Spleen (tissue), 11 donors: ENCODE measurements at regions not wholly inside any gene's neighbourhood (a gene's known extent, or its start where the extent isn't known, plus 50 kb on each side); places are given as distances from the start of the nearest gene placed in this dataset.

Experiments used
- DNase-seq: peaks from one replicate; pipeline ENCODE4 v3.0.0-alpha.2; 2020
- H3K27ac ChIP-seq, 8 donors: fragments of 200-600 bp; sonication (generic) in 7 of 8; 1 replicate in 4 of 8; 2 replicates in 4 of 8; pipeline versions ENCODE4 v1.5.0 to v1.8.0; 2016 to 2021; ENCODE audit warnings: inconsistent platforms in 4 of 8, mild to moderate bottlenecking in 4 of 8, moderate library complexity in 1 of 8
- H3K27me3 ChIP-seq, 7 donors: fragments of 200-600 bp; sonication (generic) in 6 of 7; replicated peaks in 1 of 7; 1 replicate in 4 of 7; 2 replicates in 3 of 7; pipeline versions ENCODE4 v1.5.0 to v1.8.0; 2016 to 2021; ENCODE audit warnings: inconsistent platforms in 3 of 7, mild to moderate bottlenecking in 1 of 7
- H3K36me3 ChIP-seq, 6 donors: fragments of 200-600 bp; sonication (generic) in 5 of 6; 1 replicate in 4 of 6; 2 replicates in 2 of 6; pipeline versions ENCODE4 v1.5.0 to v1.8.0; 2016 to 2021; ENCODE audit warnings: inconsistent platforms in 2 of 6
- H3K4me1 ChIP-seq, 6 donors: fragments of 200-600 bp; sonication (generic) in 5 of 6; 1 replicate in 3 of 6; 2 replicates in 3 of 6; pipeline versions ENCODE4 v1.5.0 to v1.8.0; 2016 to 2021; ENCODE audit warnings: inconsistent platforms in 3 of 6
- H3K4me3 ChIP-seq, 8 donors: fragments of 200-600 bp; sonication (generic) in 7 of 8; 1 replicate in 4 of 8; 2 replicates in 4 of 8; pipeline versions ENCODE4 v1.5.0 to v1.8.0; 2016 to 2021; ENCODE audit warnings: inconsistent platforms in 4 of 8, mild to moderate bottlenecking in 4 of 8, moderate library complexity in 2 of 8
- H3K9me3 ChIP-seq, 8 donors: fragments of 200-600 bp; sonication (generic) in 7 of 8; 1 replicate in 4 of 8; 2 replicates in 4 of 8; pipeline versions ENCODE4 v1.5.0 to v1.8.0; 2016 to 2021; ENCODE audit warnings: inconsistent platforms in 4 of 8
- POLR2A ChIP-seq, 3 donors: fragments of 450-650 bp; IDR thresholded peaks; one replicate each; pipeline ENCODE4 v1.5.1; 2017; ENCODE audit warnings: antibody characterized with exemption in 3 of 3, mild to moderate bottlenecking in 1 of 3
- POLR2AphosphoS5 ChIP-seq, 3 donors: sonication (generic); formaldehyde crosslinking; IDR thresholded peaks; one replicate each; pipeline ENCODE4 v1.5.1; 2017; ENCODE audit warnings: antibody characterized with exemption in 3 of 3
- WGBS, 5 donors: extraction: QIAGEN DNeasy Blood & Tissue Kit in 3 of 5; methylation state at CpG; one replicate each; pipeline versions ENCODE4 v1.1.5 to v1.1.7; 2013 to 2018; 5-methylcytosine and 5-hydroxymethylcytosine counted together
- intact Hi-C: fragments of 100-400 bp; cut with DNase I; formaldehyde crosslinking; loops from one replicate; pipeline ENCODE4 v1.15.0; 2023; ENCODE audit warnings: low total_unique reads
- TF ChIP-seq, protein P1 (sequence below), 11 experiments: fragments of 200-600 bp in 7 of 11; fragments of 450-650 bp in 4 of 11; sonication (generic) in 4 of 11; IDR thresholded peaks in 8 of 11; conservative IDR thresholded peaks in 3 of 11; 1 replicate in 7 of 11; 2 replicates in 4 of 11; pipeline versions ENCODE4 v1.4.0 to v1.8.0; 2016 to 2021; ENCODE audit warnings: antibody characterized with exemption in 11 of 11, inconsistent platforms in 4 of 11, mild to moderate bottlenecking in 1 of 11
- donor health status: healthy with polysubstance abuse.
- donor health status: DM: no; HTN: no; CAD: no; lungs with moderate emphysema.
- donor health status: DM: no; HTN: no; CAD: no.
- donor health status: Bipolar disorder and iron deficiency.
- donor health status: healthy.
- donor health status: DM: no; HTN: no; CAD: no.
- donor health status: DM: yes; HTN: yes; CAD: no.

DNA sequence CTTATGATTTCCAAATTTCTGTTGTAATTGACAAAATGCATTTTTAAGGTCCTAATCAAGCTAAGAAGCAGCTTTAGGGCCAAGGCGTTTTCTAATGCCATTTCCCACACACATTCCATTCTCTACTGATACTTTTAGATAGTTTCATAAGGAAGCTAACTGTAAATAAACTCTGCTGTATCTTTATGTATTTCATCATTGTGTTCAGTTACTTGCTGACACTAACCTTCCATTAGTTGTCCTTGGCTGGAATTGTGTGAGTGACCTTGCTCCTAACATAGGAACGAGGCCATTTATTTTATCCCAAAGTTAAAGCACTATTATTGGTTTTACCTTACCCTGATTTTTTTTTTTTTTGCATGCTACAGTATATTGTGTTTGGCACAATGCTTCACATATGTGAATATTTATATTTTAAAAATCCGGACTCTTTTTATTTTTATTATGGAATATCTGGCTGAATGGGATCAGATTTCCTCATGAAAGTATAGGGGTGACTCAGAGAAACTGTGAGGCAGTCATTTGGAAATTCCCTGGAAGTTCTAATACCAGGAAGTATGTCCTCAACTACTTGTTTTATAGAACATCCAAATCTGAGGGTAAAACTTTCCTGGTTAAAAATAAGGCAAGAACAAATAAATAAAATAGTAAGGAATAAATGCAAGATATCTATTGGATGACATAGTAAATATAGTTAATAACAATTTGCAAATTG is 62.7 kb upstream of the SORBS2 start:
- Histone ChIP-seq H3K9me3 (no peaks in the 10 kb centered on the region), H3K4me3 (no peak overlapping the region), H3K4me1 (peaks cover 0 to 5% (median 0%) of the 10 kb centered on the region in 6 donors), H3K27ac (peak overlapping the region; percentile 33 to 68 (median 63)), H3K27me3 (no peaks in the 10 kb centered on the region), H3K36me3 (no peaks in the 10 kb centered on the region)
- WGBS, 5 donors, result 53 to 74% (median 70%) methylated on average over 3 of the region's 3 CpGs
- intact Hi-C loops, result no loop called here
- TF ChIP-seq, protein P1, sequence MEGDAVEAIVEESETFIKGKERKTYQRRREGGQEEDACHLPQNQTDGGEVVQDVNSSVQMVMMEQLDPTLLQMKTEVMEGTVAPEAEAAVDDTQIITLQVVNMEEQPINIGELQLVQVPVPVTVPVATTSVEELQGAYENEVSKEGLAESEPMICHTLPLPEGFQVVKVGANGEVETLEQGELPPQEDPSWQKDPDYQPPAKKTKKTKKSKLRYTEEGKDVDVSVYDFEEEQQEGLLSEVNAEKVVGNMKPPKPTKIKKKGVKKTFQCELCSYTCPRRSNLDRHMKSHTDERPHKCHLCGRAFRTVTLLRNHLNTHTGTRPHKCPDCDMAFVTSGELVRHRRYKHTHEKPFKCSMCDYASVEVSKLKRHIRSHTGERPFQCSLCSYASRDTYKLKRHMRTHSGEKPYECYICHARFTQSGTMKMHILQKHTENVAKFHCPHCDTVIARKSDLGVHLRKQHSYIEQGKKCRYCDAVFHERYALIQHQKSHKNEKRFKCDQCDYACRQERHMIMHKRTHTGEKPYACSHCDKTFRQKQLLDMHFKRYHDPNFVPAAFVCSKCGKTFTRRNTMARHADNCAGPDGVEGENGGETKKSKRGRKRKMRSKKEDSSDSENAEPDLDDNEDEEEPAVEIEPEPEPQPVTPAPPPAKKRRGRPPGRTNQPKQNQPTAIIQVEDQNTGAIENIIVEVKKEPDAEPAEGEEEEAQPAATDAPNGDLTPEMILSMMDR (IDR thresholded peaks at IDR 0.05 in 8 of 11, conservative IDR thresholded peaks at IDR 0.05 in 3 of 11), result no peak
- TF ChIP-seq POLR2AphosphoS5 (IDR thresholded peaks at IDR 0.05) (no peak), POLR2A (IDR thresholded peaks at IDR 0.05) (no peak)
- DNase-seq, result no peak

DNA sequence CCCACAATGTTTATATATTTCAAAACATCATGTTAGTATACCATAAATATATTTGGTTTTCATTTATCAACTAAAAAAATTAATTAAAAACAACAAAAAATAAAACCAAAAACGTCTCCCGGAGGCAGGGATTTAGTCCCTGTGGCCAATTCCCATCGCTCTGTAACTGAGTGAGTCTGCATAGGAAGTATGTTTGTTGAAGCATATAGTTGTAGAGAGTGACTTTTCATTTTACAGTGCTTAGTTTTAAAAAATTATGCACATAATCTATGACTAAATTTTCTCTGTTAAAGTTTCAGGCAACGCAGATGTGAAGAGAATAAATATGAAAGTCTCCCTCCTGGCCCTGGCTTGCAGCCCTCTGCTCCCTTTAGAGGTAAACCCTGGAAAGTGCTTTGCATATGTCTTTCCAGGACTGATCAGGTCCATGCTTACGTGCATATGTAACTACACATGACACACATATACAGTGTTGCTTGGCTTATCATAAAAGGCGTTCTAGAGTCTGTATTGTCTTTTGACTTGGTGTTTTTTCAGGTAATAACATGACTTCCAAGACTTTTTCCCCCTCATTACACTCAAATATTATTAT is 63.4 kb upstream of the SORBS2 start:
- no peaks in the 10 kb centered on the region for H3K9me3 ChIP-seq
- TF ChIP-seq, protein P1 (IDR thresholded peaks at IDR 0.05 in 8 of 11, conservative IDR thresholded peaks at IDR 0.05 in 3 of 11), result no peak
- TF ChIP-seq POLR2A (IDR thresholded peaks at IDR 0.05) (no peak), POLR2AphosphoS5 (IDR thresholded peaks at IDR 0.05) (no peak)
- intact Hi-C loops, result no loop called here
- DNase-seq, result no peak
- H3K27me3 ChIP-seq, result no peaks in the 10 kb centered on the region
- H3K4me3 ChIP-seq, result no peak overlapping the region
- H3K36me3 ChIP-seq, result no peaks in the 10 kb centered on the region
- peaks cover 0 to 5% (median 2%) of the 10 kb centered on the region in 6 donors for H3K4me1 ChIP-seq
- H3K27ac ChIP-seq, result peak overlapping the region in 7 of 8 donors; percentile 33 to 68 (median 64)
- WGBS, 5 donors, result 79 to 89% (median 86%) methylated on average over 6 of the region's 6 CpGs

DNA sequence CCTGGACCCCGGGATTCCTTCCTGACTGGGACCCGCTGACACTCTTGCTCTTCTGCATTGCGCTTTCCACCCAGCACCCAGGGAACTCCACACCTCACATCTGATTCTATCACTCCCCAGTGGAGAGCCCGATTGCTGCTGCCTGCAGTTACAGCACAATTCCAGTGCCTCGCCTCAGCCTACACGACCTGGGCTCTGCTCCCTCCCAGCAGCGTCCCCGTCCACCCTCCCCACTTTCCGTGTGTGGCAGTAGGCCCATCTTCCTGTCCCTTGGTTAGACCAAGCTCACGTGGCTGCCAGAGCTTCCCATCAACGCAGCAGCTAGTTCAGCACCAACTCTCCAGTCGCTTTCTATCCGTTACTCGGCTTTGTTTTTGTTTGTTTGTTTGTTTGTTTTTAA is 66.6 kb upstream of the SORBS2 start:
- Histone ChIP-seq H3K27ac (no peak overlapping the region), H3K9me3 (no peaks in the 10 kb centered on the region), H3K4me3 (no peak overlapping the region), H3K4me1 (peaks cover 0 to 8% (median 2%) of the 10 kb centered on the region in 6 donors), H3K27me3 (no peaks in the 10 kb centered on the region), H3K36me3 (no peaks in the 10 kb centered on the region)
- WGBS, 5 donors, result 91 to 94% (median 93%) methylated on average over 14 of the region's 14 CpGs
- no peak for DNase-seq
- intact Hi-C loops, result no loop called here
- TF ChIP-seq, protein P1 (IDR thresholded peaks at IDR 0.05 in 8 of 11, conservative IDR thresholded peaks at IDR 0.05 in 3 of 11), result no peak
- no peak for TF ChIP-seq POLR2AphosphoS5 (IDR thresholded peaks at IDR 0.05)
- no peak for TF ChIP-seq POLR2A (IDR thresholded peaks at IDR 0.05)

DNA sequence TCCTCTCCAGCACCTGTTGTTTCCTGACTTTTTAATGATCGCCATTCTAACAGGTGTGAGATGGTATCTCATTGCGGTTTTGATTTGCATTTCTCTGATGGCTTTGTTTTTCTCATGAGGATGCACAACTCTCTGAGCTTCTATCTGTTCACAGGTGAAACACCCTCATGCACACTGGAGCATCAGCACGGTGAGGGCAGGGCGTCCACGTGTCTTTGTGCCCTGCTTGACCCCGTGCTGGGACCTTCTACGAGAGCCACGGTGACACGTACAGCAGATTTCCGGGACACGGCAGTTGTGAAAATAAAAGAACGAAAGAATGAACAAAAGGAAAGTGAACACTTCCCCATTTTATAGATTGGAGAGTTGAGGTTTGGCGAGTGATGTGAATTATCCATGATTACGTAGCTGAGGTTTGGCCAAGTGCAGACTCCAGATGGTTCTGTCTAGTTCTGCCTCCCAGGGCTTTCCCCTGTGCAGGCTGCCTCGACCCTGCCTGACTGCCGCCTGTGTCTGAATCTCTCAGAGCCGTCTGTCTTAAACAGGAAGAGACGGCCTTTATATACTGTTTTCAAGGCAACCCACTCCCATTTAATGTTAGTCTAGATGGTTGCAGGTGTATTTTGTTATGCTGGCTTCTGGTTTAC is 67.8 kb upstream of the SORBS2 start:
- TF ChIP-seq, protein P1 (IDR thresholded peaks at IDR 0.05 in 8 of 11, conservative IDR thresholded peaks at IDR 0.05 in 3 of 11), result no peak
- peak in 1 of 3 donors; percentile 9 for TF ChIP-seq POLR2AphosphoS5 (IDR thresholded peaks at IDR 0.05)
- DNase-seq, result no peak
- intact Hi-C loops, result no loop called here
- H3K27ac ChIP-seq, result peak overlapping the region in 1 of 8 donors; percentile 44
- H3K9me3 ChIP-seq, result no peaks in the 10 kb centered on the region
- H3K36me3 ChIP-seq, result no peaks in the 10 kb centered on the region
- H3K27me3 ChIP-seq, result no peaks in the 10 kb centered on the region
- no peak overlapping the region for H3K4me3 ChIP-seq
- peaks cover 0 to 8% (median 2%) of the 10 kb centered on the region in 6 donors for H3K4me1 ChIP-seq
- WGBS, 5 donors, result 82 to 90% (median 85%) methylated on average over 18 of the region's 18 CpGs
